Mucosa of rectum (tissue), 2 donors: ENCODE measurements at regions not wholly inside any gene's neighbourhood (a gene's known extent, or its start where the extent isn't known, plus 50 kb on each side); places are given as distances from the start of the nearest gene placed in this dataset.

ENCODE experiments used
- H3K27ac ChIP-seq, 2 donors: one replicate each; pipeline ENCODE4 v1.7.0; 2013; ENCODE audit warnings: inconsistent platforms in 2 of 2, low read depth in 2 of 2, low read length in 2 of 2
- H3K27me3 ChIP-seq, 2 donors: one replicate each; pipeline ENCODE4 v1.7.0; 2013; ENCODE audit warnings: low read length in 2 of 2; ENCODE audit not compliant: control insufficient read depth in 2 of 2, insufficient read depth in 2 of 2
- H3K36me3 ChIP-seq, 2 donors: one replicate each; pipeline ENCODE4 v1.7.0; 2013; ENCODE audit warnings: low read length in 2 of 2; ENCODE audit not compliant: control insufficient read depth in 2 of 2, insufficient read depth in 2 of 2
- H3K4me1 ChIP-seq, 2 donors: one replicate each; pipeline ENCODE4 v1.7.0; 2013; ENCODE audit warnings: low read length in 2 of 2, mild to moderate bottlenecking in 1 of 2; ENCODE audit not compliant: control insufficient read depth in 2 of 2, insufficient read depth in 2 of 2
- H3K4me3 ChIP-seq, 2 donors: one replicate each; pipeline ENCODE4 v1.7.0; 2013; ENCODE audit warnings: low read length in 2 of 2
- H3K9ac ChIP-seq, 2 donors: one replicate each; pipeline ENCODE4 v1.7.0; 2013; ENCODE audit warnings: low read length in 2 of 2, low read depth in 1 of 2, mild to moderate bottlenecking in 1 of 2
- H3K9me3 ChIP-seq, 2 donors: one replicate each; pipeline ENCODE4 v1.7.0; 2013; ENCODE audit warnings: low read length in 2 of 2; ENCODE audit not compliant: control insufficient read depth in 2 of 2
- donor health status: healthy.
- donor health status: Normal muscosa, but diverticular disease.

GRCh38 chr1:61515096-61515495 lies 209.8 kb downstream of the TM2D1 start:
- H3K4me1 ChIP-seq: no peaks in the 10 kb centered on the region
- H3K9me3 ChIP-seq: no peaks in the 10 kb centered on the region
- H3K36me3 ChIP-seq: no peaks in the 10 kb centered on the region
- no peak overlapping the region for H3K9ac ChIP-seq
- H3K27me3 ChIP-seq: no peaks in the 10 kb centered on the region
- no peak overlapping the region for H3K4me3 ChIP-seq
- no peak overlapping the region for H3K27ac ChIP-seq
